ENCODE measurements at regions not wholly inside any gene's neighbourhood (a gene's known extent, or its start where the extent isn't known, plus 50 kb on each side); places are given as distances from the start of the nearest gene placed in this dataset.
"Not testable (repeated sequence)": the region's sequence is repeated elsewhere in the genome, so short reads cannot be mapped to it uniquely, and the experiment has no call there.

GRCh38 chr13:31608780-31609179 is 130.5 kb upstream of the RXFP2 start:
- not testable (repeated sequence) for TF ChIP-seq CTCF (IDR thresholded peaks at IDR 0.05); POLR2AphosphoS5 (IDR thresholded peaks at IDR 0.05; ENCODE audit: insufficient read depth in 1 of 2, low read depth in 1 of 2); POLR2A (IDR thresholded peaks at IDR 0.05)
